GM13977 (cell line): ENCODE measurements at regions not wholly inside any gene's neighbourhood (a gene's known extent, or its start where the extent isn't known, plus 50 kb on each side); places are given as distances from the start of the nearest gene placed in this dataset.

Source experiments
- DNase-seq: peaks from one replicate; pipeline ENCODE4 v3.0.0; 2012; ENCODE audit warnings: low spot score
- CTCF ChIP-seq: IDR thresholded peaks from 2 replicates; pipeline ENCODE4 v1.5.1; 2012; ENCODE audit warnings: mild to moderate bottlenecking, control low read depth; ENCODE audit not compliant: insufficient read depth; ENCODE audit errors: extremely low read depth, missing control alignments
- in situ Hi-C: fragments of 300-500 bp; cut with MboI; formaldehyde crosslinking; loops from one replicate; pipeline ENCODE4 v1.12.0; 2022; ENCODE audit warnings: low sequenced_read_pairs, low pct_unique_long_range_greater_than_20kb, mixed read lengths, inconsistent platforms; ENCODE audit not compliant: unreplicated experiment

- TF ChIP-seq CTCF, result no peak
- DNase-seq, result no peak
- in situ Hi-C loops, result no loop called here
Measured at GRCh38 chr15:31840849-31841476, 189.4 kb upstream of the CHRNA7 start.

- DNase-seq, result no peak
- in situ Hi-C loops, result no loop called here
- TF ChIP-seq CTCF, result no peak
Measured at GRCh38 chr15:31842532-31843195, 187.7 kb upstream of the CHRNA7 start.

GRCh38 chr15:31843426-31844055 is 186.8 kb upstream of the CHRNA7 start:
- DNase-seq, result no peak
- no peak for TF ChIP-seq CTCF
- in situ Hi-C loops, result no loop called here

- in situ Hi-C loops, result no loop called here
- DNase-seq, result no peak
- no peak for TF ChIP-seq CTCF
Measured at GRCh38 chr15:31845791-31846190, 184.5 kb upstream of the CHRNA7 start.

GRCh38 chr15:31847961-31848360 is 182.4 kb upstream of the CHRNA7 start:
- in situ Hi-C loops, result no loop called here
- no peak for DNase-seq
- TF ChIP-seq CTCF, result no peak

- in situ Hi-C loops, result no loop called here
- DNase-seq, result no peak
- no peak for TF ChIP-seq CTCF
Measured at GRCh38 chr15:31848621-31849020, 181.7 kb upstream of the CHRNA7 start.
